ENCODE measurements at regions not wholly inside any gene's neighbourhood (a gene's known extent, or its start where the extent isn't known, plus 50 kb on each side); places are given as distances from the start of the nearest gene placed in this dataset.

- ChIA-PET CTCF (interaction anchor here (0.6 kb wide), 1 partner anchor 168 kb away, joined by 3 read pairs; no protein-coding TSS in a partner anchor), POLR2A (no interaction called here)
- dilution Hi-C loops (cut with MboI; ENCODE audit: extremely low pct_ligation_motif_present, low sequenced_read_pairs) = no loop called here
Measured at GRCh38 chr1:38576241-38576640, 283.3 kb downstream of the RRAGC start.

More at GRCh38 chr1:38576241-38576640, 283.3 kb downstream of the RRAGC start:
- H2AFZ ChIP-seq (ENCODE audit: low read depth, low read length) = no peak overlapping the region
- FAIRE-seq (no peak), DNase-seq (ENCODE audit: low read depth, low spot score) (no peak)
- no peaks in the 10 kb centered on the region for H3K9me3 ChIP-seq (replicated peaks; ENCODE audit: control insufficient read depth, insufficient read depth, low read length)
- intact Hi-C loops (cut with micrococcal nuclease) = no loop called here
- no TSS peak for BruUV-seq (replicated peaks)
- peaks cover 9 to 10% of the 10 kb centered on the region in 2 experiments for H3K27me3 ChIP-seq (ENCODE audit: control insufficient read depth in 2 of 2, insufficient read depth in 2 of 2, low read length in 2 of 2)
- H3K4me2 ChIP-seq (ENCODE audit: insufficient read depth, low read length) = no peak overlapping the region
- H3K4me3 ChIP-seq (replicated peaks in 1 of 3; ENCODE audit: insufficient read depth in 1 of 3, low read depth in 1 of 3, low read length in 3 of 3) = no peak overlapping the region
- no peaks in the 10 kb centered on the region for H4K20me1 ChIP-seq (replicated peaks; ENCODE audit: control insufficient read depth, extremely low read depth, insufficient read depth, low read length)
- H3K4me1 ChIP-seq (ENCODE audit: control insufficient read depth, extremely low read depth, insufficient read depth, low read length) = no peaks in the 10 kb centered on the region
- no peaks in the 10 kb centered on the region for H3K79me2 ChIP-seq (ENCODE audit: control insufficient read depth, insufficient read depth, low read length)
- no peak overlapping the region for H3K9ac ChIP-seq (replicated peaks; ENCODE audit: extremely low read depth, insufficient read depth, low read length)
- H3K9me1 ChIP-seq (replicated peaks; ENCODE audit: control insufficient read depth, extremely low read depth, insufficient read depth, low read length) = no peaks in the 10 kb centered on the region
- no peak for TF ChIP-seq POLR2A (IDR thresholded peaks at IDR 0.05; ENCODE audit: low read depth, low read length)
- no peak for TF ChIP-seq EZH2 (IDR thresholded peaks at IDR 0.05; ENCODE audit: borderline replicate concordance, low read depth, low read length, severe bottlenecking)
- TF ChIP-seq MAX (IDR thresholded peaks at IDR 0.05; ENCODE audit: insufficient read depth, insufficient read length) = no peak
- TF ChIP-seq CTCF (IDR thresholded peaks at IDR 0.05; ENCODE audit: extremely low read depth in 1 of 2, insufficient read depth in 1 of 2, low read depth in 1 of 2, low read length in 2 of 2) = no peak
- TF ChIP-seq MYC (IDR thresholded peaks at IDR 0.05; ENCODE audit: low read depth, low read length) = no peak
- no peak for TF ChIP-seq FOS (IDR thresholded peaks at IDR 0.05; ENCODE audit: borderline replicate concordance, insufficient read depth, low read length)
- TF ChIP-seq JUN (IDR thresholded peaks at IDR 0.05; ENCODE audit: borderline replicate concordance, insufficient read depth, insufficient read length, low read depth) = no peak
- H3K36me3 ChIP-seq (ENCODE audit: control insufficient read depth in 2 of 2, extremely low read depth in 1 of 2, insufficient read depth in 2 of 2, low read length in 2 of 2) = no peaks in the 10 kb centered on the region
- H3K27ac ChIP-seq (ENCODE audit: insufficient read depth, low read depth, low read length) = no peak overlapping the region
